Neural crest cell (in vitro differentiated cells): ENCODE measurements at regions not wholly inside any gene's neighbourhood (a gene's known extent, or its start where the extent isn't known, plus 50 kb on each side); places are given as distances from the start of the nearest gene placed in this dataset.

Experiments used
- DNase-seq: peaks from one replicate; pipeline ENCODE4 v3.0.0; 2021; ENCODE audit warnings: low read depth, mixed read lengths, low spot score
- H3K27ac Mint-ChIP-seq: one replicate; pipeline ENCODE4 v1.8.0; 2021; ENCODE audit warnings: mild to moderate bottlenecking, mixed read lengths; ENCODE audit not compliant: unreplicated experiment
- H3K27me3 Mint-ChIP-seq: 2 replicates; pipeline ENCODE4 v1.8.0; 2021; ENCODE audit warnings: low read depth, mild to moderate bottlenecking, mixed read lengths
- H3K36me3 Mint-ChIP-seq: 2 replicates; pipeline ENCODE4 v1.8.0; 2021; ENCODE audit warnings: low read depth, mild to moderate bottlenecking, mixed read lengths
- H3K4me1 Mint-ChIP-seq: 2 replicates; pipeline ENCODE4 v1.8.0; 2021; ENCODE audit warnings: mixed read lengths
- H3K4me3 Mint-ChIP-seq: one replicate; pipeline ENCODE4 v1.8.0; 2021; ENCODE audit warnings: mild to moderate bottlenecking, mixed read lengths
- H3K9me3 Mint-ChIP-seq: 2 replicates; pipeline ENCODE4 v1.8.0; 2021; ENCODE audit warnings: mixed read lengths
- CTCF ChIP-seq: fragments of 200-600 bp; sonication (generic); conservative IDR thresholded peaks from 2 replicates; pipeline ENCODE4 v1.5.0; 2021; ENCODE audit warnings: antibody characterized with exemption, mild to moderate bottlenecking

- Mint-ChIP-seq H3K27ac (no peak overlapping the region), H3K4me1 (no peaks in the 10 kb centered on the region), H3K4me3 (no peak overlapping the region), H3K9me3 (peaks cover 6% of the 10 kb centered on the region), H3K36me3 (no peaks in the 10 kb centered on the region), H3K27me3 (no peaks in the 10 kb centered on the region)
- TF ChIP-seq CTCF, result no peak
- DNase-seq, result no peak
These were observed 642.4 kb upstream of the STEAP1 start for GRCh38 chr7:89511900-89512299.

- DNase-seq, result no peak
- no peaks in the 10 kb centered on the region for H3K4me1 Mint-ChIP-seq
- no peaks in the 10 kb centered on the region for H3K27me3 Mint-ChIP-seq
- peaks cover 6% of the 10 kb centered on the region for H3K9me3 Mint-ChIP-seq
- H3K36me3 Mint-ChIP-seq, result no peaks in the 10 kb centered on the region
- H3K4me3 Mint-ChIP-seq, result no peak overlapping the region
- H3K27ac Mint-ChIP-seq, result no peak overlapping the region
- TF ChIP-seq CTCF, result no peak
These were observed 639.3 kb upstream of the STEAP1 start for GRCh38 chr7:89514970-89515369.

- H3K4me3 Mint-ChIP-seq, result no peak overlapping the region
These were observed 636.5 kb upstream of the STEAP1 start for GRCh38 chr7:89517815-89518214.

GRCh38 chr7:89549768-89550167 is 604.5 kb upstream of the STEAP1 start:
- Mint-ChIP-seq H3K36me3 (no peaks in the 10 kb centered on the region), H3K4me3 (no peak overlapping the region), H3K27ac (no peak overlapping the region), H3K27me3 (no peaks in the 10 kb centered on the region), H3K9me3 (peaks cover 3% of the 10 kb centered on the region), H3K4me1 (no peaks in the 10 kb centered on the region)
- no peak for DNase-seq
- no peak for TF ChIP-seq CTCF

More at GRCh38 chr7:89517815-89518214, 636.5 kb upstream of the STEAP1 start:
- no peak for TF ChIP-seq CTCF
- no peaks in the 10 kb centered on the region for H3K36me3 Mint-ChIP-seq
- H3K9me3 Mint-ChIP-seq, result peaks cover 6% of the 10 kb centered on the region
- H3K27me3 Mint-ChIP-seq, result no peaks in the 10 kb centered on the region
- no peak for DNase-seq
- H3K4me1 Mint-ChIP-seq, result no peaks in the 10 kb centered on the region
- H3K27ac Mint-ChIP-seq, result no peak overlapping the region

- Mint-ChIP-seq H3K27ac (no peak overlapping the region), H3K4me1 (no peaks in the 10 kb centered on the region), H3K4me3 (no peak overlapping the region), H3K36me3 (no peaks in the 10 kb centered on the region), H3K27me3 (no peaks in the 10 kb centered on the region), H3K9me3 (no peaks in the 10 kb centered on the region)
- no peak for DNase-seq
- no peak for TF ChIP-seq CTCF
These were observed 600.1 kb upstream of the STEAP1 start for GRCh38 chr7:89554209-89554608.

GRCh38 chr7:89559596-89559995 is 594.7 kb upstream of the STEAP1 start:
- no peak for TF ChIP-seq CTCF
- H3K9me3 Mint-ChIP-seq, result no peaks in the 10 kb centered on the region
- DNase-seq, result no peak
- H3K27me3 Mint-ChIP-seq, result no peaks in the 10 kb centered on the region
- H3K4me1 Mint-ChIP-seq, result no peaks in the 10 kb centered on the region
- H3K36me3 Mint-ChIP-seq, result no peaks in the 10 kb centered on the region
- H3K4me3 Mint-ChIP-seq, result no peak overlapping the region
- H3K27ac Mint-ChIP-seq, result no peak overlapping the region
